ENCODE measurements at regions not wholly inside any gene's neighbourhood (a gene's known extent, or its start where the extent isn't known, plus 50 kb on each side); places are given as distances from the start of the nearest gene placed in this dataset.

GRCh38 chr1:213519098-213519497, 468.1 kb downstream of the RPS6KC1 start:
- no peak for TF ChIP-seq CTCF (conservative IDR thresholded peaks at IDR 0.05)
- TF ChIP-seq ZFX (IDR thresholded peaks at IDR 0.05) = no peak
